DMS53 treated with DMSO at 0.1 percent for 48 hours (cell line): ENCODE measurements at regions not wholly inside any gene's neighbourhood (a gene's known extent, or its start where the extent isn't known, plus 50 kb on each side); places are given as distances from the start of the nearest gene placed in this dataset.
"Not testable (repeated sequence)": the region's sequence is repeated elsewhere in the genome, so short reads cannot be mapped to it uniquely, and the experiment has no call there.

Source experiments
- DNase-seq: peaks from one replicate; lab custom pipeline; 2025; ENCODE audit not compliant: unreplicated experiment; lab: John Stamatoyannopoulos, UW

- DNase-seq = no peak
These were observed 50.4 kb upstream of the ARHGEF7 start for GRCh38 chr13:111064661-111065060.

- DNase-seq = no peak
These were observed 52.1 kb upstream of the ARHGEF7 start for GRCh38 chr13:111062966-111063365.

GRCh38 chr13:111062305-111062704 is 52.8 kb upstream of the ARHGEF7 start:
- no peak for DNase-seq

- DNase-seq = no peak
These were observed 53.6 kb upstream of the ARHGEF7 start for GRCh38 chr13:111061358-111062045.

GRCh38 chr13:111060237-111060919 is 54.7 kb upstream of the ARHGEF7 start:
- DNase-seq = no peak

GRCh38 chr13:111058796-111059506 is 56.2 kb upstream of the ARHGEF7 start:
- no peak for DNase-seq

GRCh38 chr13:111058339-111058738 is 56.8 kb upstream of the ARHGEF7 start:
- not testable (repeated sequence) for DNase-seq

GRCh38 chr13:111051726-111052232 is 63.3 kb upstream of the ARHGEF7 start:
- DNase-seq = not testable (repeated sequence)

GRCh38 chr13:111051041-111051725 is 63.9 kb upstream of the ARHGEF7 start:
- no peak for DNase-seq

- DNase-seq = no peak
These were observed 64.6 kb upstream of the ARHGEF7 start for GRCh38 chr13:111050539-111050879.

GRCh38 chr13:111049791-111050538 is 65.1 kb upstream of the ARHGEF7 start:
- DNase-seq = no peak

GRCh38 chr13:111048387-111048786 is 66.7 kb upstream of the ARHGEF7 start:
- DNase-seq = no peak

GRCh38 chr13:111047326-111047725 is 67.8 kb upstream of the ARHGEF7 start:
- DNase-seq = no peak

- no peak for DNase-seq
These were observed 68.4 kb upstream of the ARHGEF7 start for GRCh38 chr13:111046590-111047141.

- no peak for DNase-seq
These were observed 69.9 kb upstream of the ARHGEF7 start for GRCh38 chr13:111045170-111045569.

GRCh38 chr13:111044087-111044830 is 70.9 kb upstream of the ARHGEF7 start:
- DNase-seq = no peak

GRCh38 chr13:111043575-111043982 is 71.5 kb upstream of the ARHGEF7 start:
- DNase-seq = no peak

GRCh38 chr13:111042661-111043226 is 72.4 kb upstream of the ARHGEF7 start:
- DNase-seq = no peak

- no peak for DNase-seq
These were observed 74.3 kb upstream of the ARHGEF7 start for GRCh38 chr13:111040830-111041229.
